Left lobe of liver (tissue), 2 donors: ENCODE measurements at regions not wholly inside any gene's neighbourhood (a gene's known extent, or its start where the extent isn't known, plus 50 kb on each side); places are given as distances from the start of the nearest gene placed in this dataset.
"Not testable (repeated sequence)": the region's sequence is repeated elsewhere in the genome, so short reads cannot be mapped to it uniquely, and the experiment has no call there.

Source experiments
- ATAC-seq: fragments of 200-7000 bp; cut with Tn5 transposase; one replicate; pipeline ENCODE4 v1.9.1; 2020; ENCODE audit warnings: mild to moderate bottlenecking, moderate library complexity
- DNase-seq: peaks from one replicate; pipeline ENCODE4 v3.0.0-alpha.2; 2020; ENCODE audit warnings: low spot score
- donor health status: DM: no; HTN: no; CAD: no; lungs with moderate emphysema.
- donor health status: DM: no; HTN: yes; CAD: no.

DNA sequence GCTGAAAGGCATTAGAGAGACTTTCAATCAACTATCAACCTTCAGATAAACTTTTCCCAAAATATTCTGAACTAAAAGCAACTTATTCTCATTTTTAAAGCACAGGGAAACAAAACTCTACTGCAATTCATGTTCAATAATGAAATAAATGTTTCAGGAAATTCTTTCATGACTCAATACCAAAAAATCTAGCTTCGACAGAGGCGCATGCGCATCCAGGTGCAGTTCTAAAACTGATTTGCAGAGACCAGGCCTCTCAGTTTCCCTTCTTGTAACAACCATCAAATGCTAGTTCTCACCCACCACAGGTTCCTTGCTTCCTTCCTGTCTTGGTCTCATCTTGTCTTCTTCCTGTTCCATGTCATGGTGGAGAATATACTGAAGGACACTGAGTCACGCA, 55.3 kb upstream of the NRBF2 start:
- DNase-seq (no peak), ATAC-seq (no peak)

DNA sequence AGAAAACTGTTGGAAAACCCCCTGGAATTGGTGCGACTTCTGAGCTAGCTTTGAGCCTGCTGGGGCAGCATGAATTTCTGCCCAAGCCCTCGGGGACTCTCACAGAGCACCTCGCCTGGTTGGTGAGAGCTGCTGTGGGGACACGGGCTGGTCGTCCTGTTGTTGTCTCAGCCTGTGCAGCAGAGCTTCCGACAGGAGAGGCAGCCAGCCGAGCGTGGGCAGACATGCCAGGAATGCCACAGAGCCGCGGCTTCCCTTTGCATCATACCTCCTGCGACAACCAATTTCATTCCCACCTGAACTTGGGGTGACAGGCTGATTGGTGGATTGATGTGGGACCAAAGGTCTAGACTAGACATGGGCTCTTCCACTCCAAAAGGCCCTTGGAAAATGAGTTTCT, 60.2 kb upstream of the NRBF2 start:
- no peak for DNase-seq

DNA sequence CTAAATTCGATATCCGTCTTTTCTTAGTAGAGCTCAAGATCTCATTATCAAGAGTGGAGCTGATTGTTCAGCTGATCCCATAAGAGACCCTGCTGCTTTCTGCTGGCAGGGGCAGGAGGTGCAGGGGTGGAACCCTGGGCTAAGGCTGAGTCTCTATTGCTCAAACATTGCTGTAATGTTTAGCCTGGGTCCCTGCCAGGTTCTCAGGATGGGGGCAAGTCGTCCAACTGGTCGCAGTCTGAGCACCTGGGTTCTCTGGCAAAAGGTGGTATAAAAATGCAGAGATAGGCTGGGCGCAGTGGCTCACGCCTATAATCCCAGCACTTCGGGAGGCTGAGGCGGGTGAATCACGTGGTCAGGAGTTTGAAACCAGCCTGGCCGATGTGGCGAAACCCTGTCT, 62.0 kb upstream of the NRBF2 start:
- DNase-seq (no peak), ATAC-seq (no peak)

More for the DNA sequence above, 60.2 kb upstream of the NRBF2 start:
- ATAC-seq = no peak

DNA sequence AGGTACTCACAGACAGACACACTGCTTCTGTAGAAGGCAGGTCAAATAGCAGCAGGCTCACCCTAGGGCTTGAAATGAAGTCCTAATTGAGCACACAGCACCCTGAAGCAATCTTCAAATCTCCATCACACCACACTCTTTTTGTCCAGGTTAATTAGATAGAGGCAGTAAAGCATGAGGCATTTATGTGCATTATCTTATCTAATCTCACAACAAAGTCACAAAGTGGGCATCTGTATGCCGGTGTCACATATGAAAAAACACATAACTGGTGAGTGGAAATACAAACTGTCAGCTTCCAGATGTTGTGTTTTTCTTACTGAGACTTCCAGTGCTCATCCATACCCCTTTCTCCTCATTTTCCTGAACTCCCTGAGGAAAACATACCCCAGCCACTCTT, 63.8 kb upstream of the NRBF2 start:
- no peak for DNase-seq
- no peak for ATAC-seq

DNA sequence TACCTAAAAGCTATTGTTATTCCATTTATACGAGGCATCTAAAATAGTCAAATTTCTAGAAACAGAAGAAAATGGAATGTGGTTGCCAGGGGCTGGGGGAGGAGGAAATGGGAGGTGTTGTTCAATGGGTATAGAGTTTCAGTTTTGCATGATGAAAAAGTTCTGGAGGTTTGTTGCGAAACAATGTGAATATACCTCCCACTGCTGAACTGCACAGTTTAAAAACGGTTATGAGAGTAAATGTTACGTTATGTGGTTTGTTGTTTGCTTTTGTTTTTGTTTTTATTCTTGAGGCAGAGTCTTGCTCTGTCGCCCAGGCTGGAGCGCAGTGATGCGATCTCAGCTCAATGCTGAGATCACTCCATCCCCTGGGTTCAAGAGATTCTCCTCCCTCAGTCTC, 64.9 kb upstream of the NRBF2 start:
- DNase-seq (no peak), ATAC-seq (no peak)

DNA sequence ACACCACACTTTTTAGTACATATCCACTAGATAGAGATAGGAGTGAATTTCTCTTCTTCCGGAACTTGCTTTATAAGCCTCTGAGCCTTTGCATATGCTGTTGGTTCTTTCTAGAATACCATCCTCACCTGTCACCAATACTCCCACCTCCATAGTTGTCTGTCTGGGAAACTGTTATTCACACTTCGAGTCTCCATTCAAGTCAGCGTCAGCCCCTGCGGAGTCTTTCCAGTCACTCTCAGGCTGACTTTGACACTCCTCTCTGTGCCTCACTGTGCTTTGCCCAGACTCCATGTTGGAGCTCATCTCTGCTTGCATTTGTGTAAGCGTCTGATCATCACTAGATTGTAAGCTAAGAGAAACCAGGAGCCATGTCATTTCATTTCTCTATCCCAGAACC, 66.5 kb upstream of the NRBF2 start:
- ATAC-seq = no peak
- no peak for DNase-seq

DNA sequence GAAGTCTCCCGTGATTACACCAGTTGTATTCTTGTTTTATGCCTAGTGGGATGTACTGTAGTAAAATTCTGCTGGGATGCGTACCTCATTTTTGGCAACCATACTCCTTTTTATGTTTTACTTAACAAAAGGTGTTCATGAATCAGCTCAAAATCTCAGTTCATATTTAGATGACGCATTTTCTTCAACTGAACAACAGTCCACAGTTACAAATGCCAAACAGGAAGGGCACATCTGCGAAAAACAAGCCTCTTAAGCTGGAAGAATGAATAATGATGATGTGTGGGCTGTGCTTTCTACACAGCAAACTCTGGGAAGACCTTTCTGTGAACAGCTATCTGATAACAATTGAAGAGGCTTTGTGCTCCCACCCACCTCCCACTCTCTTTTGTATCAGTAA, 68.4 kb upstream of the NRBF2 start:
- DNase-seq (no peak), ATAC-seq (no peak)

DNA sequence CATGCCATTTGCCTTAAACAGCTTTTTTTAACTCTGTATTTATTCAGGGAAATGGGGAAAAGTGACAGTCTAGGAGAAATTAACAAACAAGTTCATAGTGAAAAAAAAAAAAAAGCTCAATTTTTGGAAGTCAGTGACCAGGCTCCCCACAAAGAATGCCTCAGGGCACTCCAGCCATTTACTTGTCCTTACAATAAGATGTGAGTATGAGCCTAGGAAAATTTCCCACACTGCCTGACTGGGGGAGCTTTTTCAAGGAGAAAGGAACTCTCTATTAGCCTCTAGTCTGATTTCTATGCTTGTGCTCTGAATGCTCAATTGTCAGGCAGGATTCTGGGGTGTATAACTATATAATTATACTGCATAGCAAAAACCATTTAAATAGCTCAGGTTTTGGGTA, 74.9 kb upstream of the NRBF2 start:
- DNase-seq (no peak), ATAC-seq (no peak)

DNA sequence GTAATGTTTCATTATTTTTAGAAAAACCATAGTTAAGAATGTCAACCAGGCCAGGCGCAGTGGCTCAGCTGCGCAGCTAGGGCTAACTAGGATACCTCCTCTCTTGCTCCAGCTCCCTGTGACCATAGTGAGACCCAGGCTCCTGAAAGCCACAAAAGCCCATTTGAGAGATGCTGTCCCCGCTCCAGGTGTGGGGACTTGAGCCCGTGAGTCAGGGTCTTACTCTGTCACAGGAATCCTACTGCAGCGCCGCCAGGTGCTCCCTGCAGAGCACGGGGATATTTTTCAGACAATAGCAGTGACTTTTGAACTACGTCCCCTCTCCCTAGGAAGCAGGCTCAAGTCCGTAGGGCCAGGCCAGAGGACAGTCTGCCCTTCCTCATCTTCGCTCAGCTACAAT, 75.6 kb upstream of the NRBF2 start:
- no peak for DNase-seq
- ATAC-seq = no peak

DNA sequence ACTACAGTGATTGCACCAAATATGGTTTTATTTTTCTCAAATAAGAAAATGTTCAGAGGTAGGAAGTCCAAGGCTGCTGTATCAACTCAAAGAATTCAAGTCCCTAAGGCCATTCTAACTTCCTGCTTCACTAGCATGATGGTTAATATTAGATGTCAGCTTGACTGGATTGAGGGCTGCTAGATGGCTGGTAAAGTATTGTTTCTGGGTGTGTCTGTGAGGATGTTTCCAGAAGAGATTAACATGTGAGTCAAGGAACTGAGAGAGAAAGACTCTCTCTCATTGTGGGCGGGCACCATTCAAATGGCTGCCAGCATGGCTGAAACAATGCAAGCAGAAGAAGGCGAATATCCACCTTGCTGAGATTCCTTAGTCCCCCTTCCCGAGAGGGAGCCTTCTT, 77.4 kb upstream of the NRBF2 start:
- DNase-seq = no peak
- ATAC-seq = no peak

DNA sequence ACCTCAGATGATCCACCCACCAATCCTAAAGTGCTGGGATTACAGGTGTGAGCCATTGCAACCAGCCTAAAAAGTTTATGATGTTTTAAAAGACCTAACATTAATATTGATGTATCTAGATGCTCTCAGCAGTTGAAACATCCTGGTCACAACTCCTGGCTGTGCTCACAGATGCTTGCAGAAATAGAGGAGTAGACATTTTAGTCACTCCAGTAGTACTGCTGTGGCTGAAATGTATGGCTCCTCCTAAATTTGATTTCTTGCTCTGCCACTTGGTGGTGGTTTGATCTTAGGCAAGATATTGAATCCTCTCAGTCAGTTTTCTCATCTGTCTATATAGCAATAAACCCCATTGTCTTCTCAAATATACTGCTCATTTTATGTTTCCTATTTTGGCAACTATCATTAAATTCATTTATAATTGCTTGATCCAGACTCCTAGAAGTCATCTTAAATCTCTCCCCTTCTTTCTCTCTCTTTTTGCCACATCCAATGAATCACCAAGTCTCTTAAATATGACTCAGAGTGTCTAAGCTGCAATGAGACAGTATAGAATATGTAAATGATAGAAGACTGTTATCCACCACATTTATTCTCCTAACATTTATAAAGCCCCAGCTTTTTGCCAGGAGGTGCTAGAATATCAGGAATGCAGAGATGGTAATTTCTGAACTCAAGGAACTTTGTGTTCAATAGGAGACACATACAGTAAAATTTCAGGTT, 78.1 kb upstream of the NRBF2 start:
- no peak for DNase-seq
- ATAC-seq = no peak

DNA sequence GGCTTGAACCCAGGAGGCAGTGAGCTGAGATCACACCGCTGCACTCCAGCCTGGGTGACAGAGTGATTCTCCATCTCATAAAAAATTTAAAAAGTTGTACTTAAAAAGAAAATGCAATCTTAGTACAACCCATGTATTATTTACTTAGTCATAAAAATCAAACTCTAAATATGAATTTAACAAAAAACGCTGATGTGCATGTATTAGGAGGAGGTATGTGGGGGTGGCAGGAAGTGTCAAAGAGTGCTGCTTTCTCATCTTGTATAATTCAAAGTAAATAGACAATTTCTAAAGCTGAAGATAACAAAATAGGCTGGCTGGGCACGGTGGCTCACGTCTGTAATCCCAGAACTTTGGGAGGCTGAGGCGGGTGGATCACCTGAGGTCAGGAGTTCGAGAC, 81.0 kb upstream of the NRBF2 start:
- DNase-seq (no peak), ATAC-seq (no peak)

DNA sequence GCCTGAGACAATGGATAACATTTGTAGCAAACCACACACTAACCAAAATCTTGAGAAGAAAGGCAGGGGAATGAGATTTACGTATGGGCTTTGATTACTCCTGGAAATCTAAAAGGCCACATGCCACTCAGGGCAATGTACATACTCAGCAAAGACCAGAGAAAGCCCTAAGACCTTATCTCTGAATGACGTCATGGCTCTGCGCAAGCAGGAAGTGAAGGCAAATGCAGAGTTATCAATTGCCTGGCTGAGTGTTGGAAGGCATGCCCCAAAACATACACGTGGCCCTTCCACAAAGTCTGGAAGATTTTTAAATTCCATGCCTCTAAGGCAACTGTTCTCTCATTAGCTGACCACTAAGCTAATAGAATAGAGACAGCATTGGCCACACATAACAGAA, 90.9 kb upstream of the NRBF2 start:
- ATAC-seq = no peak
- no peak for DNase-seq

DNA sequence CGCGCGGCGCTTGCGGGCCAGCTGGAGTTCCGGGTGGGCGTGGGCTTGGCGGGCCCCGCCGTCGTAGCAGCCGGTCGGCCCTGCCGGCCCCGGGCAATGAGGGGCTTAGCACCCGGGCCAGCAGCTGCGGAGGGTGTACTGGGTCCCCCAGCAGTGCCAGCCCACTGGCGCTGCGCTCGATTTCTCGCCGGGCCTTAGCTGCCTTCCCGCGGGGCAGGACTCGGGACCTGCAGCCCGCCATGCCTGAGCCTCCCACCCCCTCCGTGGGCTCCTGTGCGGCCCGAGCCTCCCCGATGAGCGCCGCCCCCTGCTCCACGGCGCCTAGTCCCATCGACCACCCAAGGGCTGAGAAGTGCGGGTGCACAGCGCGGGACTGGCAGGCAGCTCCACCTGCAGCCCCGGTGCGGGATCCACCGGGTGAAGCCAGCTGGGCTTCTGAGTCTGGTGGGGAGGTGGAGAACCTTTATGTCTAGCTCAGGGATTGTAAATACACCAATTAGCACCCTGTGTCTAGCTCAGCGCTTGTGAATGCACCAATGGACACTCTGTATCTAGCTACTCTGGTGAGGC, 99.4 kb upstream of the NRBF2 start:
- DNase-seq, ATAC-seq: not testable (repeated sequence)

DNA sequence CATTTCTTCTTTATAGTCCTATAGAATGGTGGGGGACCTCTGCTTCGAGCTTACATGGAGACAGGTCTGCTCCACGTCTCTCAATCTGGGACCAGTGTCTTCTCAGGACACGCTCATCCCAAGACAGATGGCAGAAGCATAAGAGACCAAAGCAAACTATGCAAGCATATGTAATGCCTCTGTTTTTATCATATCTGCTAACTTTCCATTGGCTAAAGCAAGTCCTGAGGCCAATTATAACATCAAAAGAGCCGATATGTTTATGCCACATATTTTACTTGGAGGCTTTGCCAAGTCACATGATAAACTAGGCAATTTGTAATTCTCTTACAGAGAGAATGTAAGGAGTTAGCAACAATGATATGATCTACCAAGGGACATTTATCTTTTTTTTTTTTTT, 102.6 kb upstream of the NRBF2 start:
- ATAC-seq (no peak), DNase-seq (no peak)

DNA sequence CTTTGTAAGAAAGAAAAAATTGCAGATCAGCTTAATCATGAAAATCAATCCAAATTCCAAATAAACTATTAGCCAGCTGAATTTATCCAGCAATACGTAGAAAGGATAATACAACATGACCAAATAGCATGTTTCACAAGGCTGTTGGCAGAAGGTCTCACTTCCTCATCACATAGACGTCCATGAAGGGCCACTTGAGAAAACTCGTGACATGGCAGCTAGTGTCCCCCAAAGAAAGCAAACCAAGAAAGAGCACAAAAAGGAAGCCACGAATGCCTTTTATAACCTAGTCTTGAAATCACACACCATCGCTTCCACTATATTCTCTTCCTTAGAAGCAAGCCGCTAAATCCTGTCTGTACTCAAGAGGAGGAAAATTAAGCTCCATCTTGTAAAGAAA, 105.6 kb upstream of the NRBF2 start:
- DNase-seq (no peak), ATAC-seq (no peak)

DNA sequence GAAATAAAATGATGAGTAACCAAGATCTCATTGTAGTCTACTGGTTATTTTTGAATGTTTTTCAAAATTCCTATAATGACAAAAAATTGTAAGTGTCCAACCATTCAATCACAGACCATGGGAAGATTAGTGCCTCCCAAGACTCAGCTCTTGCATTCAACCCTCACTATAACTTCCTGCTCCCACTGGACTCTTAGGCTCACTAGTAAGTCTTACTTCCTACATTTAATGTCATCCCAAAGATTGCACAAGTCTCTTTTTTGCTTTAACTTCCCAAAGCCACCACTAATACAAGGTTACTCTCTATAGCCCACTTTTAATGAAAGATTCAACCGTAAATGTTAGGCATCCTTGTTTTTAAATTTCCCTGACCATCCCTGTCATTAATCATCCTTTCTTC, 111.9 kb upstream of the NRBF2 start:
- ATAC-seq (no peak), DNase-seq (no peak)

DNA sequence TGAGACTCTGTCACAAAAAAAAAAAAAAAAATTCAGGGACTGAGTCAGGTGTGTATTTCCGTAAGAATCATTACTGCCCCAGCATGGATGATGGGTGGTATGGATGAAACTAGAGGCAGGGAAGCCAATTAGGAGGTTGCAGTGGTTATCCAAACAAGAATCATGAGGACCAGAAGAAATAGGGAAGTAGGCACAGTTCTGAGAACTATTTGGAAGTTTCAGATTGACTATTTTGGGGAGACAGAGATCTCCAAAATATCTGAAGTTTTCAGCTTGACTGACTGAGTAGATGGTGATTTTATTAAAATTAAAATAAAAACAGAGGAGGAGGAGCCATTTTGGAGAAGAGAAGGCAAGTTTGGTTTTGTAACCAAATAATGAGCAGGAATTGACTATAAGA, 119.4 kb upstream of the NRBF2 start:
- ATAC-seq = no peak
- no peak for DNase-seq

DNA sequence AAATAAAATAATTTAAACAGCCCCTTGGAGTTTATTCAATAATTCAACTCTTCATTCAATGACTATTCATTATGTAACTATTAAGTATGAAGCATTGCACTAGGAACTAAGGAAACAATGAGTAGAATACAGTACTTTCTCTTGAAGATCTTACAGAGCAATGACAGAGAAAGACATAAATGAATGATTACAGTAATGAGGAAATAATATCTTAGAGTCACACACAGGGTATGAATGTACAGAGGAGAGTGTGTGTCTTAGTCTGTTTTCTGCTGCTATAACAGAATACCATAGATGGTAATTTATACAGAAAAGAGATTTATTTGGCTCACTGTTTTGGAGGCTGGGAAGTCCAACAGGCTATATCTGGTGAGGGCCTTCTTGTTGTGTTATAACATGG, 120.5 kb upstream of the NRBF2 start:
- DNase-seq = no peak
- ATAC-seq = no peak

DNA sequence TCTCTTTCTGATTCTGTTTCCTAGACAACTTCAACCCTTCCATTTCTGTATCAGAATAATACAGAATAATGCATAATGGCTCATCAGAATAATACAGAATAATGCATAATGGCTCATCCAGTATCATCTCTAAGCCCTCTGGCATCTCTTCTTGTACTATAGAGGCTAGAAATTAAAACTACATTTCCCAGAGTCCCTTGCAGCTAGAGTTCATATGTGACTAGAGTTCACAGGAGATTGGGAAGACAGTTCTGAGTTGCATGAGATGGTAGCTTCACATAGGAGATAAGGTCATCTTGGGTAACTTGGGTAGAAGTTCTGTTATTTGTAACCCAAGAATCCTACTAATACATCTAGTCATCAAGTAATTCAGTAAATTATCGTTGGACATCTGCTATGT, 122.9 kb upstream of the NRBF2 start:
- DNase-seq (no peak), ATAC-seq (no peak)

DNA sequence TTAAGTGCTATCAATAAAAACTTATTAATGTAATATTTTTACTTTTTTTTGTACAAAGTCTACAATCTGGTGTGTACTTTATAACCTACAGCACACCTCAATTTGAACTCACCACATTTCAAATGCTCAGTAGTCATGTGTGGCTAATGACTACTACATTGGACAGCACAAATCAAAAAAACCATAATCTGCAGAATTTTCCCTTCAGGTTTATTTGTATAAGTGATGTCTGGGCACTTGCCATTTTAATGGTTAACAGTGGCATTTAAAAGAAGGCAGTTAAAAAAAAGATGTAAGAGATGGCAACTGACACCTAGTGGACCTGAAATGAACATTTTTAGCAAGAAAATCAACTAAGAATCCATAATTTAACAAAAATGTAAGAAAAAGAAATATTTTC, 124.6 kb upstream of the NRBF2 start:
- DNase-seq (no peak), ATAC-seq (no peak)

DNA sequence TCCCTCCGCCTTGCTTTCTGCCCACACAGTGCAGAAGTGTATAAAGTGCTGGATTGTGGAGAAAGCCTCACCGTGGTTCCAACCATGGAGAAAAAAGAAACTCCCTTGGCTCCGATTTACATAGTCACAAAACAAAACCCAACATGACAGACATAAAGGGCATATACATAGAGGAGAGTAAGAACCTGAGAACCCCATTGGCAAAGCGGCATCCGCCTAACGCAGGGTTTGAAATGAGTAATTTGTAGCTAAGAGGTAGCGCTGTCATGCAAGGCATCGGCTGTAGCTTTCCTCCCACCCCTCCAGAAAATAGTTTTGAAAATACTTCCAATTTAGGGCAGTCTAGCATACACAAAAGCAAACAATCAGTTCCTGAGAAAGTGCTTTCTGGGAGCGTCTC, 126.0 kb upstream of the NRBF2 start:
- DNase-seq (no peak), ATAC-seq (no peak)

DNA sequence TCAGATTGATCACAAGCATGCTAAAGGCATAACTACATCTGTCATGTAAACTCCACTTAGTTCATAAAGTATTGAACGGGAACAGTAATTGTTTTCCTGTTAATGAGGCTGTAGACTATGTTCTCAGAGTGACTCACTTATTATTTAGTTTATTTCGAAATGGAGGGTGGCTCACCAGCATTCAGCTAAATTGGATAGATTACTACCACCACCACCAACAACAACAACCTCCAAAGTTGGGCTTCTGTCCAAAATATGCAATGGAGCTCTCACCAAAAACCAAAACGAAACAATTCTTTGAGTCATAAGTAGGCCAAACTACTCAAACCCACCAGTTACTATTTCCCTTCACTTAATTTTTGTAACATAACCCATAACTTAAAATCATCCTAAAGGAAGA, 127.9 kb upstream of the NRBF2 start:
- ATAC-seq (no peak), DNase-seq (no peak)
